Fibroblast of mammary gland (primary cell): ENCODE measurements at regions not wholly inside any gene's neighbourhood (a gene's known extent, or its start where the extent isn't known, plus 50 kb on each side); places are given as distances from the start of the nearest gene placed in this dataset.

Source experiments
- DNase-seq: peaks from one replicate; pipeline ENCODE4 v3.0.0-alpha.2; 2010; ENCODE audit warnings: low read depth
- H3K4me3 ChIP-seq: 2 replicates; pipeline ENCODE4 v1.5.1; 2011; ENCODE audit warnings: low read depth, mild to moderate bottlenecking, low read length, moderate library complexity; ENCODE audit not compliant: control insufficient read depth
- TF ChIP-seq, protein P1 (sequence below): conservative IDR thresholded peaks from 2 replicates; pipeline ENCODE4 v1.5.1; 2011; ENCODE audit warnings: low read depth, low read length, inconsistent platforms; ENCODE audit not compliant: control insufficient read depth, insufficient read depth

DNA sequence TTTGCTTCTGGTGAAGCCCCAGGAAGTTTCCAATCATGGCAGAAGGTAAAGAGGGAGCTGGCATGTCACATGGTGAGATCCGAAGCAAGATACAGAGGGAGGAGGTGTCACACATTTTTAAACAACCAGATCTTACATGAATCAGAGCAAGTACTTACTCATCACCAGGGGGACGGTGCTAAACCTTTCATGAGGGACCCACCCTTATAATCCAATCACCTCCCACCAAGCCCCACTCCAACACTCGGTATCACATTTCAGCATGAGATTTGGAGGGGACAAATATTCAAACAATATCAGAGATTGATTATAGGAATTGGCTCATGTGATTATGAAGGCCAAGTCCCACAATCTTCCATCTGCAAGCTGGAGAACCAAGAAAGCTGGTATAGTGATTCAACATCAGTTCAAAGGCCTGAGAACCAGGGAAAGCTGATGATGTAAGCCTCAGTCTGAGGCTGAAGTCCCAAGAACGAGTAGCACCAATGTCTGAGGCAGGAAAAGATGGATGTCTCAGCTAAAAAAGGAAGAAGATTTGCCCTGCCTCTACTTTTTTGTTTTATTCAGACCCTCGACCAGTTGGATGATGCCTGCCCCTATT lies 58.6 kb upstream of the WDFY2 start:
- TF ChIP-seq, protein P1, sequence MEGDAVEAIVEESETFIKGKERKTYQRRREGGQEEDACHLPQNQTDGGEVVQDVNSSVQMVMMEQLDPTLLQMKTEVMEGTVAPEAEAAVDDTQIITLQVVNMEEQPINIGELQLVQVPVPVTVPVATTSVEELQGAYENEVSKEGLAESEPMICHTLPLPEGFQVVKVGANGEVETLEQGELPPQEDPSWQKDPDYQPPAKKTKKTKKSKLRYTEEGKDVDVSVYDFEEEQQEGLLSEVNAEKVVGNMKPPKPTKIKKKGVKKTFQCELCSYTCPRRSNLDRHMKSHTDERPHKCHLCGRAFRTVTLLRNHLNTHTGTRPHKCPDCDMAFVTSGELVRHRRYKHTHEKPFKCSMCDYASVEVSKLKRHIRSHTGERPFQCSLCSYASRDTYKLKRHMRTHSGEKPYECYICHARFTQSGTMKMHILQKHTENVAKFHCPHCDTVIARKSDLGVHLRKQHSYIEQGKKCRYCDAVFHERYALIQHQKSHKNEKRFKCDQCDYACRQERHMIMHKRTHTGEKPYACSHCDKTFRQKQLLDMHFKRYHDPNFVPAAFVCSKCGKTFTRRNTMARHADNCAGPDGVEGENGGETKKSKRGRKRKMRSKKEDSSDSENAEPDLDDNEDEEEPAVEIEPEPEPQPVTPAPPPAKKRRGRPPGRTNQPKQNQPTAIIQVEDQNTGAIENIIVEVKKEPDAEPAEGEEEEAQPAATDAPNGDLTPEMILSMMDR, result no peak
- peak; percentile 69 for DNase-seq
- no peak overlapping the region for H3K4me3 ChIP-seq

DNA sequence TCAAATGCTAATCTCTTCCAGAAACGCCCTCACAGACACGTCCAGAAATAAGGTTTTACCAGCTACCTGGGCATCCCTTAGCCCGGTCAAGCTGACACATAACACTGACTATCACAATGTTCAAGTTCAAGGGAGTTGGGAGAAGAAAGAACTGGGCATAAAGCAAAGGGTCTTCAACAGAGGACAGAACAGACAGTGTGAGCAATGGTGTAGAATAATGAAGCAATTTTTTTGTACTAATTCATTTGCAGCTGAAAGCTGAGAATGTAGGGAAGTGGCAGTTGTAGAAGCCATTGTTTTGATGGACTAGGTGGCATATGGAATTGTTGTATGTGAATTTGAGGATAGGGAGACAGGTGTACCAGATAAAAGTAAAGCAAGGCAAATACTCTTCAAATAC lies 58.1 kb upstream of the WDFY2 start:
- H3K4me3 ChIP-seq, result no peak overlapping the region
- DNase-seq, result no peak
- TF ChIP-seq, protein P1, result no peak

DNA sequence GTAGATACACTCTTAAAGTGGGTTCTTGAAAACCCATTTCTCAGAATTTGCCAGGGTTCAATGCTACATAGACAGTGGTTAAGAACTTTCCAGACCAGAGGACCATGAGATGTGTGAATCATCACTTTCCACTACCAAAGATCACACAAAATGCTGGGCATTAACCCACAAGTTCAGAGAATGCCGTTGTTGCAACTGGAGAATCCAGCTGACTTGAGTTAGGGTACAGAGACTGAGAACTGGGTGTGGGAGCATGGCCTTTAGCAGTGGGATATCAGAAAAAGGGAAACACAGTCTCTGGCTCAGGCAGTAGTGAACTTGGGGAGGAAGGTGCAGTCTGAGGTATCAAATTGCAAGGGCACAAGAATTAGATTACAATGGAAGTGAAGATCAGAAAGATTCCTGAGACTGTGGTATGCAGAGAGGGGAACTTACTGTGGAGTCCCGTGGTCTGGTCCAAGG lies 51.5 kb upstream of the WDFY2 start:
- H3K4me3 ChIP-seq, result no peak overlapping the region
- TF ChIP-seq, protein P1, result no peak
- no peak for DNase-seq

DNA sequence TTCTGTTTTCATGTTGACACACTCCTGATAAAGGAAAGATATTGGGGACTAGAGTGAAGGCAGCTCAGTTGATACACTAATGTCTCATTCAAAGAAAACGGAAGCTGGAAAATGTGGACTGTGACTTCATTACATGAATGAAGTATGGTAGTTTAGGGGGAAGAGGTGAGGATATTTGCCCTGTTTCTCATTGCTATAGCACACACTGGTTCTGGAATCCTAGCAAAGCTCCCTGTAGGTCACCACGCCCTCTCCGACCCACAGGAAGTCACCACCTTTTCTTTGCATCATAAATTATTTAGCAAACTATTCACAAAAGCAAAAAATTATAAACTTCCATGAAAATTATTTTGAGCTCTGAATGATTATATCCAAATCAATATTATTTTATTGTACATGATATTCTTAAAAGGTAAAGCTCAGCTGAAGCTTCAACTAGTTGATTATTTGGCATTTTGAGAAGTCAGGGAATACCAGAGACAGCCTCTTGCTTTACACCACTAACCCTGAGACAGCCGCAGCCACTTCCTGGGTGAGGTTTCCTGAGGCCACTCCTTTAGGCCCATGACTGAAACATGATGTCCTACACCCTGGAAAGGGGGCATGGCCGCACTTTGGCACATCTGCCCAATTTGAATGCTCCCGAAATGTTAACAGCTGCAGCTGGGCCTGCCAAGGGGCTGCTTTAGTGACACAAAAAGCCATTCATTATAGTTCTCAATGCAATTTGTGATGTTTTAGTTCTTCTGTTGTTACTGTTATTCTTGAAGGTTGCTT lies 50.0 kb upstream of the WDFY2 start:
- TF ChIP-seq, protein P1, result no peak
- H3K4me3 ChIP-seq, result no peak overlapping the region
- DNase-seq, result no peak
